Common myeloid progenitor, CD34-positive (primary cell): ENCODE measurements at regions not wholly inside any gene's neighbourhood (a gene's known extent, or its start where the extent isn't known, plus 50 kb on each side); places are given as distances from the start of the nearest gene placed in this dataset.

Source experiments
- CTCF ChIA-PET: fragments of 350-600 bp; sonication (Branson Sonifier 250); formaldehyde crosslinking; loops from one replicate; lab custom pipeline; 2021; ENCODE audit warnings: antibody characterized with exemption; lab: Charles Lee
- POLR2A ChIA-PET: fragments of 350-600 bp; sonication (Branson Sonifier 250); formaldehyde crosslinking; loops from one replicate; lab custom pipeline; 2021; ENCODE audit warnings: antibody characterized with exemption; lab: Charles Lee
- DNase-seq, 3 donors: peaks; one replicate each; pipeline versions ENCODE4 v3.0.0 to v3.0.0-alpha.2; 2013
- H3K27ac ChIP-seq, 2 experiments: 1 replicate in 1 of 2; 2 replicates in 1 of 2; pipeline ENCODE4 v1.7.0; 2013; ENCODE audit warnings: inconsistent platforms in 2 of 2, low read length in 2 of 2, mild to moderate bottlenecking in 2 of 2, low read depth in 1 of 2, moderate library complexity in 1 of 2; ENCODE audit not compliant: severe bottlenecking in 2 of 2, insufficient read depth in 1 of 2, poor library complexity in 1 of 2
- H3K27me3 ChIP-seq, 5 experiments: replicated peaks in 2 of 5; 1 replicate in 3 of 5; 2 replicates in 2 of 5; pipeline versions ENCODE4 v1.6.1 to v1.7.0; 2013; ENCODE audit warnings: low read length in 4 of 5, mild to moderate bottlenecking in 2 of 5, moderate library complexity in 2 of 5, inconsistent platforms in 1 of 5; ENCODE audit not compliant: insufficient read depth in 5 of 5, control insufficient read depth in 4 of 5
- H3K36me3 ChIP-seq, 4 experiments: 1 replicate in 2 of 4; 2 replicates in 2 of 4; pipeline versions ENCODE4 v1.6.1 to v1.7.0; 2013; ENCODE audit warnings: low read length in 3 of 4, control low read depth in 1 of 4, mild to moderate bottlenecking in 1 of 4; ENCODE audit not compliant: control insufficient read depth in 4 of 4, insufficient read depth in 4 of 4
- H3K4me1 ChIP-seq, 4 experiments: 1 replicate in 3 of 4; 2 replicates in 1 of 4; pipeline versions ENCODE4 v1.6.1 to v1.7.1; 2013; ENCODE audit warnings: low read length in 3 of 4, mild to moderate bottlenecking in 3 of 4, control low read depth in 1 of 4, inconsistent platforms in 1 of 4, moderate library complexity in 1 of 4; ENCODE audit not compliant: control insufficient read depth in 4 of 4, insufficient read depth in 4 of 4; ENCODE audit errors: control extremely low read depth in 1 of 4
- H3K4me3 ChIP-seq, 7 experiments: 1 replicate in 4 of 7; 2 replicates in 3 of 7; pipeline versions ENCODE4 v1.5.1 to v1.7.0; 2013; ENCODE audit warnings: mild to moderate bottlenecking in 7 of 7, low read length in 6 of 7, moderate library complexity in 6 of 7, inconsistent platforms in 2 of 7, low read depth in 2 of 7, control low read depth in 1 of 7; ENCODE audit not compliant: insufficient read depth in 4 of 7, control insufficient read depth in 1 of 7; ENCODE audit errors: extremely low read depth in 1 of 7
- H3K9me3 ChIP-seq, 5 experiments: 1 replicate in 4 of 5; 2 replicates in 1 of 5; pipeline versions ENCODE4 v1.6.1 to v1.7.1; 2013; ENCODE audit warnings: low read length in 4 of 5, mild to moderate bottlenecking in 2 of 5, inconsistent platforms in 1 of 5, low read depth in 1 of 5, moderate library complexity in 1 of 5; ENCODE audit not compliant: control insufficient read depth in 4 of 5, insufficient read depth in 2 of 5; ENCODE audit errors: control extremely low read depth in 1 of 5
- WGBS: methylation state at CpG from one replicate; pipeline ENCODE4 v1.1.5; 2013; ENCODE audit not compliant: insufficient coverage; 5-methylcytosine and 5-hydroxymethylcytosine counted together

GRCh38 chr11:59302991-59303390 is 55.7 kb upstream of the OR5AN1 start:
- Histone ChIP-seq H3K27ac (no peak overlapping the region), H3K9me3 (peaks cover 0 to 4% (median 1%) of the 10 kb centered on the region in 5 experiments), H3K4me3 (no peak overlapping the region), H3K4me1 (no peaks in the 10 kb centered on the region), H3K36me3 (no peaks in the 10 kb centered on the region), H3K27me3 (no peaks in the 10 kb centered on the region)
- DNase-seq = no peak
- ChIA-PET POLR2A (no interaction called here), CTCF (interaction anchor here (0.6 kb wide), 1 partner anchor 113 kb away, joined by 4 read pairs; no protein-coding TSS in a partner anchor)
- WGBS = 100% methylated on average over 1 of the region's 1 CpG

- Histone ChIP-seq H3K27me3 (no peaks in the 10 kb centered on the region), H3K4me1 (no peaks in the 10 kb centered on the region), H3K4me3 (no peak overlapping the region), H3K27ac (no peak overlapping the region), H3K36me3 (no peaks in the 10 kb centered on the region), H3K9me3 (peaks cover 0 to 8% (median 0%) of the 10 kb centered on the region in 5 experiments)
- DNase-seq = no peak
- POLR2A ChIA-PET = no interaction called here
- CTCF ChIA-PET = no interaction called here
Observed at GRCh38 chr11:59295435-59295834, 63.3 kb upstream of the OR5AN1 start.

- Histone ChIP-seq H3K27me3 (no peaks in the 10 kb centered on the region), H3K36me3 (no peaks in the 10 kb centered on the region), H3K9me3 (peaks cover 0 to 5% (median 0%) of the 10 kb centered on the region in 5 experiments), H3K4me1 (peaks cover 0 to 10% (median 3%) of the 10 kb centered on the region in 4 experiments), H3K27ac (no peak overlapping the region), H3K4me3 (no peak overlapping the region)
- WGBS = 94% methylated on average over 3 of the region's 3 CpGs
- ChIA-PET POLR2A (no interaction called here), CTCF (interaction anchor here (1.4 to 1.8 kb wide), 3 partner anchors 15 to 135 kb away, joined by 3 to 4 read pairs (median 4); no protein-coding TSS in a partner anchor)
- DNase-seq = no peak
Observed at GRCh38 chr11:59292611-59293010, 66.1 kb upstream of the OR5AN1 start.

- WGBS = 100% methylated on average over 3 of the region's 3 CpGs
- no peak for DNase-seq
- H3K27me3 ChIP-seq = no peaks in the 10 kb centered on the region
- H3K27ac ChIP-seq = no peak overlapping the region
- CTCF ChIA-PET = interaction anchor here (0.9 to 2.9 kb wide), 4 partner anchors 24 to 139 kb away, joined by 3 to 22 read pairs (median 7); no protein-coding TSS in a partner anchor
- H3K4me3 ChIP-seq = no peak overlapping the region
- H3K9me3 ChIP-seq = peaks cover 0 to 5% (median 0%) of the 10 kb centered on the region in 5 experiments
- POLR2A ChIA-PET = no interaction called here
- H3K36me3 ChIP-seq = no peaks in the 10 kb centered on the region
- peaks cover 0 to 11% (median 3%) of the 10 kb centered on the region in 4 experiments for H3K4me1 ChIP-seq
Observed at GRCh38 chr11:59291228-59291627, 67.5 kb upstream of the OR5AN1 start.

- Histone ChIP-seq H3K27me3 (no peaks in the 10 kb centered on the region), H3K27ac (no peak overlapping the region), H3K4me1 (peaks cover 0 to 14% (median 3%) of the 10 kb centered on the region in 4 experiments), H3K4me3 (no peak overlapping the region), H3K36me3 (no peaks in the 10 kb centered on the region), H3K9me3 (peaks cover 0 to 5% (median 0%) of the 10 kb centered on the region in 5 experiments)
- DNase-seq = peak in 2 of 3 donors; percentile 21 to 30
- WGBS = 75% methylated on average over 2 of the region's 4 CpGs
- CTCF ChIA-PET = interaction anchor here (0.8 to 2.9 kb wide), 5 partner anchors 8 to 140 kb away, joined by 3 to 22 read pairs (median 6); no protein-coding TSS in a partner anchor
- POLR2A ChIA-PET = no interaction called here
Observed at GRCh38 chr11:59289356-59290181, 69.1 kb upstream of the OR5AN1 start.

GRCh38 chr11:59285716-59286260 is 72.9 kb upstream of the OR5AN1 start:
- H3K4me3 ChIP-seq = no peak overlapping the region
- peaks cover 0 to 32% (median 11%) of the 10 kb centered on the region in 4 experiments for H3K4me1 ChIP-seq
- H3K36me3 ChIP-seq = no peaks in the 10 kb centered on the region
- H3K9me3 ChIP-seq = no peaks in the 10 kb centered on the region
- no peak overlapping the region for H3K27ac ChIP-seq
- DNase-seq = no peak
- CTCF ChIA-PET = interaction anchor here (0.7 to 2.3 kb wide), 9 partner anchors 13 to 140 kb away, joined by 3 to 18 read pairs (median 3); no protein-coding TSS in a partner anchor
- WGBS = 100% methylated on average over 1 of the region's 2 CpGs
- POLR2A ChIA-PET = no interaction called here
- no peaks in the 10 kb centered on the region for H3K27me3 ChIP-seq

GRCh38 chr11:59284773-59285129 is 72.0 kb upstream of the MPEG1 start:
- POLR2A ChIA-PET = no interaction called here
- H3K36me3 ChIP-seq = no peaks in the 10 kb centered on the region
- CTCF ChIA-PET = interaction anchor here (2.0 to 2.3 kb wide), 2 partner anchors 20 to 21 kb away, joined by 8 to 18 read pairs; no protein-coding TSS in a partner anchor
- 11% methylated on average over 1 of the region's 5 CpGs for WGBS
- no peaks in the 10 kb centered on the region for H3K27me3 ChIP-seq
- H3K4me1 ChIP-seq = peaks cover 0 to 32% (median 11%) of the 10 kb centered on the region in 4 experiments
- H3K4me3 ChIP-seq = peak overlapping the region in 1 of 7 experiments; percentile 13
- no peaks in the 10 kb centered on the region for H3K9me3 ChIP-seq
- no peak overlapping the region for H3K27ac ChIP-seq
- DNase-seq = no peak
